ENCODE measurements at regions not wholly inside any gene's neighbourhood (a gene's known extent, or its start where the extent isn't known, plus 50 kb on each side); places are given as distances from the start of the nearest gene placed in this dataset.
"Not testable (repeated sequence)": the region's sequence is repeated elsewhere in the genome, so short reads cannot be mapped to it uniquely, and the experiment has no call there.

DNA sequence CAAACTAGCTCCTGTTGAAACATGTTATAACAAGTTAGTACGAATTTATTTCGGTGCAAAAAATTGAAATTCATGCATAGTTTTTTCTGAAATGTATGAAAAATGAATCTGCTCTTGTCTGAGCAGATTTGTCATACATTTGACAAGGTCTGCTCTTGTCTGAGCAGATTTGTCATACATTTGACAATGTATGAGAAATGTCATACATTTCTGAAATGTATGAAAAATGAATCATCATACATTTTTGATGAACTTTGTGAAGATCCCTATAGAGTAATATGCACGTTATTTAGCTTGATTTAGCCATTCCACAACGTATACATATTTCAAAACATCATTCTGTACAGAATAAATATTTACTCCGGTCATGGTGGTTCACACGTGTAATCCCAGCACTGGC lies 85.9 kb upstream of the PARP8 start:
- Histone ChIP-seq H3K27me3 (ENCODE audit: control insufficient read depth, insufficient read depth, low read length) (no peaks in the 10 kb centered on the region), H3K4me3 (ENCODE audit: low read depth in 2 of 2, low read length in 2 of 2) (no peak overlapping the region), H3K36me3 (ENCODE audit: control insufficient read depth, insufficient read depth, low read length) (no peaks in the 10 kb centered on the region), H3K4me1 (ENCODE audit: control insufficient read depth, insufficient read depth, low read length) (no peaks in the 10 kb centered on the region), H3K9me3 (ENCODE audit: control insufficient read depth, insufficient read depth, low read depth, low read length) (no peaks in the 10 kb centered on the region), H3K27ac (ENCODE audit: low read length) (no peak overlapping the region)
- intact Hi-C loops (cut with micrococcal nuclease; ENCODE audit: unreplicated experiment) (no loop called here), in situ Hi-C loops (cut with HindIII; ENCODE audit: low pct_unique_long_range_greater_than_20kb, low sequenced_read_pairs) (no loop called here)
- ATAC-seq (no peak), DNase-seq (ENCODE audit: low read depth, low spot score) (no peak)
- ChIA-PET CTCF (no interaction called here), POLR2A (interaction anchor here (0.6 kb wide), 1 partner anchor 134 kb away, joined by 4 read pairs; no protein-coding TSS in a partner anchor)
- TF ChIP-seq TCF7L2 (IDR thresholded peaks at IDR 0.05; ENCODE audit: low read depth, low read length): no peak
- TF ChIP-seq SIN3A (IDR thresholded peaks at IDR 0.05; ENCODE audit: borderline replicate concordance, insufficient read depth, low read depth, low read length): no peak
- no peak for TF ChIP-seq POLR2AphosphoS5 (IDR thresholded peaks at IDR 0.05; ENCODE audit: low read depth, low read length)
- TF ChIP-seq, protein P1, sequence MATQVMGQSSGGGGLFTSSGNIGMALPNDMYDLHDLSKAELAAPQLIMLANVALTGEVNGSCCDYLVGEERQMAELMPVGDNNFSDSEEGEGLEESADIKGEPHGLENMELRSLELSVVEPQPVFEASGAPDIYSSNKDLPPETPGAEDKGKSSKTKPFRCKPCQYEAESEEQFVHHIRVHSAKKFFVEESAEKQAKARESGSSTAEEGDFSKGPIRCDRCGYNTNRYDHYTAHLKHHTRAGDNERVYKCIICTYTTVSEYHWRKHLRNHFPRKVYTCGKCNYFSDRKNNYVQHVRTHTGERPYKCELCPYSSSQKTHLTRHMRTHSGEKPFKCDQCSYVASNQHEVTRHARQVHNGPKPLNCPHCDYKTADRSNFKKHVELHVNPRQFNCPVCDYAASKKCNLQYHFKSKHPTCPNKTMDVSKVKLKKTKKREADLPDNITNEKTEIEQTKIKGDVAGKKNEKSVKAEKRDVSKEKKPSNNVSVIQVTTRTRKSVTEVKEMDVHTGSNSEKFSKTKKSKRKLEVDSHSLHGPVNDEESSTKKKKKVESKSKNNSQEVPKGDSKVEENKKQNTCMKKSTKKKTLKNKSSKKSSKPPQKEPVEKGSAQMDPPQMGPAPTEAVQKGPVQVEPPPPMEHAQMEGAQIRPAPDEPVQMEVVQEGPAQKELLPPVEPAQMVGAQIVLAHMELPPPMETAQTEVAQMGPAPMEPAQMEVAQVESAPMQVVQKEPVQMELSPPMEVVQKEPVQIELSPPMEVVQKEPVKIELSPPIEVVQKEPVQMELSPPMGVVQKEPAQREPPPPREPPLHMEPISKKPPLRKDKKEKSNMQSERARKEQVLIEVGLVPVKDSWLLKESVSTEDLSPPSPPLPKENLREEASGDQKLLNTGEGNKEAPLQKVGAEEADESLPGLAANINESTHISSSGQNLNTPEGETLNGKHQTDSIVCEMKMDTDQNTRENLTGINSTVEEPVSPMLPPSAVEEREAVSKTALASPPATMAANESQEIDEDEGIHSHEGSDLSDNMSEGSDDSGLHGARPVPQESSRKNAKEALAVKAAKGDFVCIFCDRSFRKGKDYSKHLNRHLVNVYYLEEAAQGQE (IDR thresholded peaks at IDR 0.05; ENCODE audit: insufficient read depth in 1 of 2, low read depth in 2 of 2, low read length in 1 of 2): no peak
- TF ChIP-seq, protein P2, sequence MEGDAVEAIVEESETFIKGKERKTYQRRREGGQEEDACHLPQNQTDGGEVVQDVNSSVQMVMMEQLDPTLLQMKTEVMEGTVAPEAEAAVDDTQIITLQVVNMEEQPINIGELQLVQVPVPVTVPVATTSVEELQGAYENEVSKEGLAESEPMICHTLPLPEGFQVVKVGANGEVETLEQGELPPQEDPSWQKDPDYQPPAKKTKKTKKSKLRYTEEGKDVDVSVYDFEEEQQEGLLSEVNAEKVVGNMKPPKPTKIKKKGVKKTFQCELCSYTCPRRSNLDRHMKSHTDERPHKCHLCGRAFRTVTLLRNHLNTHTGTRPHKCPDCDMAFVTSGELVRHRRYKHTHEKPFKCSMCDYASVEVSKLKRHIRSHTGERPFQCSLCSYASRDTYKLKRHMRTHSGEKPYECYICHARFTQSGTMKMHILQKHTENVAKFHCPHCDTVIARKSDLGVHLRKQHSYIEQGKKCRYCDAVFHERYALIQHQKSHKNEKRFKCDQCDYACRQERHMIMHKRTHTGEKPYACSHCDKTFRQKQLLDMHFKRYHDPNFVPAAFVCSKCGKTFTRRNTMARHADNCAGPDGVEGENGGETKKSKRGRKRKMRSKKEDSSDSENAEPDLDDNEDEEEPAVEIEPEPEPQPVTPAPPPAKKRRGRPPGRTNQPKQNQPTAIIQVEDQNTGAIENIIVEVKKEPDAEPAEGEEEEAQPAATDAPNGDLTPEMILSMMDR (IDR thresholded peaks at IDR 0.05): no peak
- no TSS peak for BruUV-seq (replicated peaks)

DNA sequence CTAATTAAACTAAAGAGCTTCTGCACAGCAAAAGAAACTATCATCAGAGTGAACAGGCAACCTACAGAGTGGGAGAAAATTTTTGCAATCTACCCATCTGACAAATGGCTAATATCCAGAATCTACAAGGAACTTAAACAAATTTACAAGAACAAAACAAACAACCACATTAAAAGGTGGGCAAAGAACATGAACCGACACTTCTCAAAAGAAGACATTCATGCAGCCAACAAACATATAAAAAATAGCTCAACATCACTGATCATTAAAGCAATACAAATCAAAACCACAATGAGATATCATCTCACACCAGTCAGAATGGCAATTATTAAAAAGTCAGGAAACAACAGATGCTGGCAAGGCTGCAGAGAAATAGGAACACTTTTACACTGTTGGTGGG lies 84.6 kb upstream of the PARP8 start:
- POLR2A ChIA-PET; intact Hi-C loops (cut with micrococcal nuclease; ENCODE audit: unreplicated experiment); H3K4me1 ChIP-seq (ENCODE audit: control insufficient read depth, insufficient read depth, low read length); H3K36me3 ChIP-seq (ENCODE audit: control insufficient read depth, insufficient read depth, low read length); BruUV-seq (replicated peaks); H3K27me3 ChIP-seq (ENCODE audit: control insufficient read depth, insufficient read depth, low read length); H3K9me3 ChIP-seq (ENCODE audit: control insufficient read depth, insufficient read depth, low read depth, low read length); in situ Hi-C loops (cut with HindIII; ENCODE audit: low pct_unique_long_range_greater_than_20kb, low sequenced_read_pairs); H3K27ac ChIP-seq (ENCODE audit: low read length); ATAC-seq; DNase-seq (ENCODE audit: low read depth, low spot score); CTCF ChIA-PET; H3K4me3 ChIP-seq (ENCODE audit: low read depth in 2 of 2, low read length in 2 of 2): not testable (repeated sequence)

DNA sequence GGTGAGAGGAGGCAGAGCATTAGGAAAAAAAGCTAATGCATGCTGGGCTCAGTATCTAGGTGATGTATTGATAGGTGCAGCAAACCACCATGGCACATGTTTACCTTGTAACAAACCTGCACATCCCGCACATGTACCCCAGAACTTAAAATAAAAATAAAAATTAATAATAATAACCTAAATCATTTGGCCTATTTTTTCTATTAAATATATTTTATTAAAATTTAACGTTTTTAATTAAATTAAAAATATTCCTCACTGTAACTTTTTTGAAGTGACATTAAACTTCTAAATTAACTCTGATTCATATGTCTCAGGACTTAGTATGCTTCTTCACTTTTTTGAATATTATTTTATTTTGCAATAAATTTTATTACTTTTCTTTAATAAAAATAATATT lies 83.7 kb upstream of the PARP8 start:
- no peak for DNase-seq (ENCODE audit: low read depth, low spot score)
- H3K4me3 ChIP-seq (ENCODE audit: low read depth in 2 of 2, low read length in 2 of 2): no peak overlapping the region
- in situ Hi-C loops (cut with HindIII; ENCODE audit: low pct_unique_long_range_greater_than_20kb, low sequenced_read_pairs) (no loop called here), intact Hi-C loops (cut with micrococcal nuclease; ENCODE audit: unreplicated experiment) (no loop called here)
- TF ChIP-seq, protein P2 (IDR thresholded peaks at IDR 0.05): no peak
- TF ChIP-seq TCF7L2 (IDR thresholded peaks at IDR 0.05; ENCODE audit: low read depth, low read length) (no peak), POLR2AphosphoS5 (IDR thresholded peaks at IDR 0.05; ENCODE audit: low read depth, low read length) (no peak), SIN3A (IDR thresholded peaks at IDR 0.05; ENCODE audit: borderline replicate concordance, insufficient read depth, low read depth, low read length) (no peak)
- TF ChIP-seq, protein P1 (IDR thresholded peaks at IDR 0.05; ENCODE audit: insufficient read depth in 1 of 2, low read depth in 2 of 2, low read length in 1 of 2): no peak
- BruUV-seq (replicated peaks): no TSS peak
- CTCF ChIA-PET: no interaction called here
- H3K27me3 ChIP-seq (ENCODE audit: control insufficient read depth, insufficient read depth, low read length): no peaks in the 10 kb centered on the region
- H3K9me3 ChIP-seq (ENCODE audit: control insufficient read depth, insufficient read depth, low read depth, low read length): no peaks in the 10 kb centered on the region
- no peak for ATAC-seq
- H3K4me1 ChIP-seq (ENCODE audit: control insufficient read depth, insufficient read depth, low read length): no peaks in the 10 kb centered on the region
- POLR2A ChIA-PET: no interaction called here
- no peak overlapping the region for H3K27ac ChIP-seq (ENCODE audit: low read length)
- no peaks in the 10 kb centered on the region for H3K36me3 ChIP-seq (ENCODE audit: control insufficient read depth, insufficient read depth, low read length)

All from Panc1 (cell line).